Keratinocyte (primary cell): ENCODE measurements at regions not wholly inside any gene's neighbourhood (a gene's known extent, or its start where the extent isn't known, plus 50 kb on each side); places are given as distances from the start of the nearest gene placed in this dataset.

Experiments used
- EZH2 ChIP-seq: IDR thresholded peaks from one replicate; pipeline ENCODE4 v1.6.1; 2012; ENCODE audit warnings: inconsistent platforms, mild to moderate bottlenecking, low read length, moderate library complexity
- TF ChIP-seq, protein P1 (sequence below), 3 experiments: IDR thresholded peaks in 1 of 3; conservative IDR thresholded peaks in 1 of 3; optimal IDR thresholded peaks in 1 of 3; 2 replicates in 2 of 3; 3 replicates in 1 of 3; pipeline versions ENCODE3 to v1.5.1; 2011; ENCODE audit warnings: low read length in 3 of 3, mild to moderate bottlenecking in 3 of 3, moderate library complexity in 2 of 3, control low read depth in 1 of 3, inconsistent platforms in 1 of 3; ENCODE audit not compliant: insufficient read depth in 2 of 3; ENCODE audit errors: extremely low read depth in 1 of 3

DNA sequence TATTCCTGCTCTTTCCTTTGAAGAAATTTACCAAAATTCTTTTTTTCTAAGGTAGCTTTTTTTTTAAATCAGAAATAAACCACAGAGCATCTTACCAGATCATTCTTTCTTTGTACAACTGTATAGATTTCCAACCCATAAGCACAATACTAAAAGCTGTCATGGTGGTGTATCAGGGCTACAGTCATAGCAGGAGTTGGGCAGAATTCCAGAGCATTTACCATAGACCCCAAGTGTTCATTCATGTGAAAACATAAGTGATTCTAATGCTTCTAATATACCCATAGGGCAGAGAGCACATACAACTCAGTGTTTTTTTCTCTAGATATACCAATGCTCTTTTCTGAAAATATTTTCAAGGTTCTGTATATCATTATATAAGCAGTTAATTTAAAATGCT lies 392.5 kb downstream of the FRK start:
- TF ChIP-seq, protein P1, sequence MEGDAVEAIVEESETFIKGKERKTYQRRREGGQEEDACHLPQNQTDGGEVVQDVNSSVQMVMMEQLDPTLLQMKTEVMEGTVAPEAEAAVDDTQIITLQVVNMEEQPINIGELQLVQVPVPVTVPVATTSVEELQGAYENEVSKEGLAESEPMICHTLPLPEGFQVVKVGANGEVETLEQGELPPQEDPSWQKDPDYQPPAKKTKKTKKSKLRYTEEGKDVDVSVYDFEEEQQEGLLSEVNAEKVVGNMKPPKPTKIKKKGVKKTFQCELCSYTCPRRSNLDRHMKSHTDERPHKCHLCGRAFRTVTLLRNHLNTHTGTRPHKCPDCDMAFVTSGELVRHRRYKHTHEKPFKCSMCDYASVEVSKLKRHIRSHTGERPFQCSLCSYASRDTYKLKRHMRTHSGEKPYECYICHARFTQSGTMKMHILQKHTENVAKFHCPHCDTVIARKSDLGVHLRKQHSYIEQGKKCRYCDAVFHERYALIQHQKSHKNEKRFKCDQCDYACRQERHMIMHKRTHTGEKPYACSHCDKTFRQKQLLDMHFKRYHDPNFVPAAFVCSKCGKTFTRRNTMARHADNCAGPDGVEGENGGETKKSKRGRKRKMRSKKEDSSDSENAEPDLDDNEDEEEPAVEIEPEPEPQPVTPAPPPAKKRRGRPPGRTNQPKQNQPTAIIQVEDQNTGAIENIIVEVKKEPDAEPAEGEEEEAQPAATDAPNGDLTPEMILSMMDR (optimal IDR thresholded peaks at IDR 0.05 in 1 of 3, IDR thresholded peaks at IDR 0.05 in 1 of 3, conservative IDR thresholded peaks at IDR 0.05 in 1 of 3; ENCODE audit: extremely low read depth in 1 of 3, insufficient read depth in 2 of 3, low read length in 3 of 3): no peak
- TF ChIP-seq EZH2: no peak
